Astrocyte (in vitro differentiated cells and primary cell): ENCODE measurements at regions not wholly inside any gene's neighbourhood (a gene's known extent, or its start where the extent isn't known, plus 50 kb on each side); places are given as distances from the start of the nearest gene placed in this dataset.

ENCODE experiments used
- EZH2 ChIP-seq: IDR thresholded peaks from 2 replicates; pipeline ENCODE4 v1.6.1; 2012; ENCODE audit warnings: mild to moderate bottlenecking, low read length, inconsistent platforms; ENCODE audit not compliant: insufficient read depth
- TF ChIP-seq, protein P1 (sequence below): IDR thresholded peaks from 2 replicates; pipeline ENCODE4 v1.5.1; 2011; ENCODE audit warnings: low read depth, mild to moderate bottlenecking, inconsistent platforms, low read length, moderate library complexity; ENCODE audit not compliant: insufficient read depth

DNA sequence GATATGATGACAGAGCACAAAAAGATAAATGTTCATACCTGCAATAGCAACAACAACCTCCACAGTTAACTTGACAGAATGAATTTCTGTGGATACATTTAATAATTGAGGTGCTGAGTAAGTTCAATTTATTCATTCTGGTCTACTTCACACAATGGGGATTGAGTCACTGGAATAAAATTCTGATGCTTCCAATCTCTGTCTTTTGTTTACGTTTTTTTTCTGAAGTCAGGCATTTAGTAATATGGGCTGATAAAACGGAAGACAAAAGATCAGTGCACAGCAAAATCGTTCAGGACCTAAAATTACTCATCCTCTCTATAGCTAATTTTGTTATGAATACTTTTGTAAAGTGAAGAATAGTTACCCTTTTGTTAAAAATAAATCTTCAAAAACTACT is 565.9 kb upstream of the CCDC54 start:
- TF ChIP-seq, protein P1, sequence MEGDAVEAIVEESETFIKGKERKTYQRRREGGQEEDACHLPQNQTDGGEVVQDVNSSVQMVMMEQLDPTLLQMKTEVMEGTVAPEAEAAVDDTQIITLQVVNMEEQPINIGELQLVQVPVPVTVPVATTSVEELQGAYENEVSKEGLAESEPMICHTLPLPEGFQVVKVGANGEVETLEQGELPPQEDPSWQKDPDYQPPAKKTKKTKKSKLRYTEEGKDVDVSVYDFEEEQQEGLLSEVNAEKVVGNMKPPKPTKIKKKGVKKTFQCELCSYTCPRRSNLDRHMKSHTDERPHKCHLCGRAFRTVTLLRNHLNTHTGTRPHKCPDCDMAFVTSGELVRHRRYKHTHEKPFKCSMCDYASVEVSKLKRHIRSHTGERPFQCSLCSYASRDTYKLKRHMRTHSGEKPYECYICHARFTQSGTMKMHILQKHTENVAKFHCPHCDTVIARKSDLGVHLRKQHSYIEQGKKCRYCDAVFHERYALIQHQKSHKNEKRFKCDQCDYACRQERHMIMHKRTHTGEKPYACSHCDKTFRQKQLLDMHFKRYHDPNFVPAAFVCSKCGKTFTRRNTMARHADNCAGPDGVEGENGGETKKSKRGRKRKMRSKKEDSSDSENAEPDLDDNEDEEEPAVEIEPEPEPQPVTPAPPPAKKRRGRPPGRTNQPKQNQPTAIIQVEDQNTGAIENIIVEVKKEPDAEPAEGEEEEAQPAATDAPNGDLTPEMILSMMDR = no peak
- TF ChIP-seq EZH2 = no peak
